Epithelial cell of proximal tubule (primary cell): ENCODE measurements at regions not wholly inside any gene's neighbourhood (a gene's known extent, or its start where the extent isn't known, plus 50 kb on each side); places are given as distances from the start of the nearest gene placed in this dataset.

Source experiments
- DNase-seq: peaks from one replicate; pipeline ENCODE4 v3.0.0-alpha.2; 2011; ENCODE audit warnings: low read depth
- H3K4me3 ChIP-seq: 2 replicates; pipeline ENCODE4 v1.5.1; 2011; ENCODE audit warnings: low read depth, mild to moderate bottlenecking, low read length
- TF ChIP-seq, protein P1 (sequence below): conservative IDR thresholded peaks from 2 replicates; pipeline ENCODE4 v1.5.1; 2012; ENCODE audit warnings: low read depth, mild to moderate bottlenecking, low read length

DNA sequence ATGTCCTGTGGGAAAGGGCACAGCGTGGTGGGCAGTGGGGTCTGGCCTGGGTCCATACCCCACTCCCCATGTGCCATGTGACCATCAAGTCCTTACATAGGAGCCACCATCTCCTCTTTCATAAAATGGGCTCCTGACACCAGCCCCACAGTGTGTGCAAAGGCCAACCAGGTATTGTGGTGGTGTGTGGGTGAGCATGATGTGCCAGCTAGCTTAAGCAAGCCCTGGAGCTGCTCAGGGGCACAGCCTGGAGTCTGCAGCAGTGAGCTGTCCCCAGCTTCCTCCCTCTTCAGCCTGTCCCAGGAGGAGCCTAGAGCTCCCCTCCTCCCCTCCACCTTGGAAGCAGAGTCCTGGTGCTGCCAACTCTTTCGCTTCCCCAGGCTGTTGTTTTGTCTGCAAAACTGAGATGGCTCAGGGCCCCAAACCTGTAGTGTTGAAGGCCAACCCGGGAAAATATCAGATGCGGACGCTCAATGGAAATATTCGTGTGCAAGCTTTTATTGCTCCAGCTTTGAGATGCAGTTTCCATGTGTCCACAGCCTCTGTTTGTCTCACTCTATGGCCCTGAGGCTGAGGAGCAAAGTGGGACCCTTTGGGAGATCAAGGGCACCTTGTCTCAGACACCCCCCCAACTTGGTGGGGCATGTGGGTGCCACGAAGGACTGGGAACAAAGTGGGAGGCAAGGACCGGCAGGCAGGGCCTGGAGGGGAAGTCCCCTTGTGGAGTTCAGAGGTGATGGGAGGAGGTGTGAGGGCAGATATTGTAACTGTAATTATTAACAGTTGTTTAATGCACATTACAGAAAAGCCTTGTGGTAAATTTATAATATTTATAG lies 92.6 kb downstream of the CTTN start:
- no peak overlapping the region for H3K4me3 ChIP-seq
- DNase-seq, result no peak
- TF ChIP-seq, protein P1, sequence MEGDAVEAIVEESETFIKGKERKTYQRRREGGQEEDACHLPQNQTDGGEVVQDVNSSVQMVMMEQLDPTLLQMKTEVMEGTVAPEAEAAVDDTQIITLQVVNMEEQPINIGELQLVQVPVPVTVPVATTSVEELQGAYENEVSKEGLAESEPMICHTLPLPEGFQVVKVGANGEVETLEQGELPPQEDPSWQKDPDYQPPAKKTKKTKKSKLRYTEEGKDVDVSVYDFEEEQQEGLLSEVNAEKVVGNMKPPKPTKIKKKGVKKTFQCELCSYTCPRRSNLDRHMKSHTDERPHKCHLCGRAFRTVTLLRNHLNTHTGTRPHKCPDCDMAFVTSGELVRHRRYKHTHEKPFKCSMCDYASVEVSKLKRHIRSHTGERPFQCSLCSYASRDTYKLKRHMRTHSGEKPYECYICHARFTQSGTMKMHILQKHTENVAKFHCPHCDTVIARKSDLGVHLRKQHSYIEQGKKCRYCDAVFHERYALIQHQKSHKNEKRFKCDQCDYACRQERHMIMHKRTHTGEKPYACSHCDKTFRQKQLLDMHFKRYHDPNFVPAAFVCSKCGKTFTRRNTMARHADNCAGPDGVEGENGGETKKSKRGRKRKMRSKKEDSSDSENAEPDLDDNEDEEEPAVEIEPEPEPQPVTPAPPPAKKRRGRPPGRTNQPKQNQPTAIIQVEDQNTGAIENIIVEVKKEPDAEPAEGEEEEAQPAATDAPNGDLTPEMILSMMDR, result no peak

DNA sequence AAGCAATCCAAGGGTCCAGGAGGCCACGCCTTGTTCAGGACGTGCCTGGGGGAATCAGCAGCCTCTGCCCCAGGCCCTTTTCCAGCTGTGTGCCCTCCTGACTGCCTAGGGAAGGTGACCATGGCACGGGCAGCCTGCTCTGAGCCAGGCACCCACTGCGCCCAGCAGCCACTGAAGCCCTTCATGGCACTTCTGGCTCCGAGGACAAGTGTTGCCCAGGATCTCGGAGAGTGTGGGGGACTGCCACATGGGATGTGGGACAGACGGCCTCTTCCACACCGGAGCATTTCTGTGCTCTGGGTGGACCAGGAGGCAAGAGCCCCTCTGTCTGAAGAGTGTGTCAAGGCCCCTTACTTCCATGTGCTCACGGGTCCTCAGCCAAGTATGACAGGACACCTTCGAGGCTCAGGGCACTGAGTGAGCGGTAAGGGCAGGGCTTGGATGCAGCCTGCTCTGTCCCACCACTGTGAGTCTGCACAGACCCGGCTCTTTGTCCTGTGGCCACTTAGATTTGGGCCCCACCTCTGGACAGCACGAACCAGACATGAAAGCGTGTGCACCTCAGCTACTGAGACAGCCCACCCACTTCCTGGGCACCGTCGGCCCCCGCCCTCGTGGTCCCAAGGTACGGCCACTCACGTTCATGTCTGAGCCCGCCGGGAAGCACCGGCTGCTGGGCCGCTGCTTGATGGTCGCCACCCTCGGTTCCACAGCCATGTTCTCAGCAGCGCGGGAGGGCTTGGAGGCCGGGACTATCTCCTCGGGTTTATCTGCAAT lies 93.6 kb downstream of the CTTN start:
- H3K4me3 ChIP-seq, result no peak overlapping the region
- no peak for DNase-seq
- TF ChIP-seq, protein P1, result no peak

DNA sequence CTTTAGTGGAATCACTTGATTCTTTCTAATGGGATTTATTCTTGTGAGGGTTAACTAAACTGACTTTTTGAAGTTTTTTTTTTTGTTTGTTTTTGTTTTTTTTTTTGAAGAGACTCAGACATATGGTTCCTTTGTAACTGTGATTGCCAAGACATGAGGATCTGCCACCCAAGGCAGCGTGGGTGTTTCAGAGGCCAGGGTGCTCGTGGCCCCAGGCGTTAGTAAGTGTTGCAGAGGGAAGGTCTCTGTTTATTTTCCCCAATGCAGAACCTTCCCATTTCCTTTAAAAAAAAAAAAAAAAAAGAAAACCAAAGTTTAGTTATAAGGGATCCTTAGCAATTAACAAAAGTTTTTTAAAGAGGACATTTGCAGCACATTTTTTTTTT lies 94.8 kb downstream of the CTTN start:
- no peak for DNase-seq
- H3K4me3 ChIP-seq, result no peak overlapping the region
- TF ChIP-seq, protein P1, result no peak

DNA sequence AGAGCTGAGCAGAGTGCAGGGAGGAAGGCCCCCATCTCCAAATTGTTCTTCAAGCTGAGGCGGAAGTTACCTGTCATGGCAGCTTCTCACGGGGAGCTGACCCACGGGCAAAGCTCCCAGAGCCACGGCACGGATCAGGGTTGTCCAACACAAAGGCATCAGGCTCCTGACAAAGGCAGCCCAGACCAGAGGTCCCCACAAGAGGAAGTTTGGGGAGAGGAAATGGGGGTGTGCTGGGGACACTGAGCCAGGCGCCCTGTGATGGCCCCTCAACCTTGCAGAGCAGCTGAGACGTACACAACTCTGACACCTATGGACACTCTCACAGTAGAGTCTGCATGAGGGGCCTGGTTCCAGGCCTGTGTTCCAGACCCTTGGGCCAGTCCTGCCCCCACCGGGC lies 95.6 kb downstream of the CTTN start:
- DNase-seq, result no peak
- H3K4me3 ChIP-seq, result no peak overlapping the region
- TF ChIP-seq, protein P1, result no peak

DNA sequence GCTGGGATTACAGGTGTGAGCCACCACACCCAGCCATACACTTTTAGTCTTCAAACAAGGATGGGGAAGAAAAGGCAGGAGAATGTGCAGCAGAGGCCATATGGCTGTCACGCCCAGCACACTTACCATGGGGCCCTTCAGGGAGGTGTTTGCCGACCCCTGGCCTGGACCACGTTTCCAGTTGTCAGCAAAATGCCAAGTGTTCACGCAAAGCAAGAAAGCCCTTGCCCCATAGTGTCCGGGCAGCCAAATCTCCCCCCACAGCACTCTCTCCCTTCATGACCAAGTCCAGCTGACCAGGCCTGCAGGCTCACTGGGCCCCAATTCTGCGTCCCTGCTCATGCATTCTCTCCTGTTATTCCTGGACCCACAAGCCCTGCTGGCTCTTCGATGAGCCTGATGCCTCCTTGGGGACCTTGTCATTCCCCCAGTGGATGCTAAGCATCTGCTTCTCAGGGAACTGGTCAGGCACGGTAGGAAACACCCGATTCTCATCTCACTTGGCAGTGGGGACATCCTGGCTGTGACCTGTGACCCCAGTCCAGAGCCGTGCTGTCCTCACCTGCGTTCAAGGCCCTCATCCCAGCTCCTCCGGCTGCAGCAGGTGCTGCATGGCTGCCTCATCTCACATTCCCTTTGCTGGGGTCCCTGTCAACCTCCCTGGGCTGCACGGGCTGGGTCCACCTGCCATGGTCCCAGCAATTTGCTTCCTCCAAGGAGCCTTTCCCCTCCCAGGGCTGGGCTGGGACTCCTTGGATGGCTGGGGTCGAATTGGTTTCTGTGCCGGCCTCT lies 96.4 kb downstream of the CTTN start:
- no peak for DNase-seq
- H3K4me3 ChIP-seq, result no peak overlapping the region
- TF ChIP-seq, protein P1, result no peak

DNA sequence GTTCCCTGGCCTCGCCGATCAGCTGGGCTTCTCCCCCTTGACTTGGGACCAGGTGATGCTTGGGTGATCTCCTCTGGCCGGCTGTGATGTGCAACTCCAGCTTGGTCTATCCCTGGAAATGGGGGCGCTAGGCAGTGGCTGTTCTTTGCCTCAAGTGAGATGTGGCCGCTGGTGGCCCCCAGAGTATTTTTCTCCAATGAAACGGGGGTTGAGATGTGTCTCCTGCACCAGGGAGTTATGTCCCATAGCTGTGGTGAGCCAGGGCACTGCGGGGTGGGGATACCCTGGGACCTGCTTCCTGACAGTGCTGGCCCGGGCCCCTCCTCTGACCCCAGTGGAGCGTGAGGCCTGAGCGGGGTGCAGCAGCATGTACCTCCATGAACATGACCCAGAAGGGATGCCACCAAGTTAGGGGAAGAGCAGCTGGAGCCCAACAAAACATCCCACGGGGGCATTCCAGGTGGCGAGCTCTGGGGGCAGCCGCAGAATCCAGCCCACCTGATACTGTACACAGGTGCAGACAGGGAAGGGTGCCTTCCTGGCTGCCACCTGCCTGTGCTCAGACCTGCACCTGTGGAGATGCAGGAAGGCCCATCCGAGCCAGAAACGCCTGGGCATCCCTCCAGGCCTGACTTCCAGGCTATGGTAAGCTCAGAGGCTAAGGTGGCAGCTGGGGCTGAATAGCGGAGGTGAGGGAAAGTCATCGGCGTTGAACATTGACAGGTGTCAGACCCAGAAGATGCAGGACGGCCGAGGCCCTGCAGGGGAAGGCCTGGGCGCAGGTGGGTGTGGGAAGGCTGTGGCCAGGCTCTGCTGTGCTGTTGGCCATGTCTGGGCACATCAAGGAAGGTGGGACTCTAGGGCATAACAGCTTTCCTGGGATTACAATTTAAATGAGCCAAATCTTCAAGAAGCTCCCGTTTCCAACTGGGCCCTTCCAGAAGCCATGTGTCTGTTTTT lies 97.3 kb downstream of the CTTN start:
- no peak for DNase-seq
- TF ChIP-seq, protein P1, result no peak
- H3K4me3 ChIP-seq, result no peak overlapping the region
